Heart right ventricle (tissue), 16 donors: ENCODE measurements at regions not wholly inside any gene's neighbourhood (a gene's known extent, or its start where the extent isn't known, plus 50 kb on each side); places are given as distances from the start of the nearest gene placed in this dataset.

ENCODE experiments used
- ATAC-seq, 8 donors: fragments of 200-7000 bp; cut with Tn5 transposase; one replicate each; pipeline ENCODE4 v1.9.1; 2020; ENCODE audit warnings: mild to moderate bottlenecking in 8 of 8, moderate library complexity in 8 of 8, moderate number of reproducible peaks in 1 of 8
- DNase-seq, 2 donors: peaks; one replicate each; pipeline ENCODE4 v3.0.0-alpha.2; 2020
- H3K27ac ChIP-seq, 10 donors: fragments of 200-600 bp; sonication (generic) in 2 of 10; one replicate each; pipeline versions ENCODE4 v1.5.0 to v1.8.0; 2020 to 2022; ENCODE audit warnings: mild to moderate bottlenecking in 3 of 10
- H3K27me3 ChIP-seq, 7 donors: fragments of 200-600 bp; one replicate each; pipeline ENCODE4 v1.8.0; 2021 to 2022; ENCODE audit warnings: mild to moderate bottlenecking in 2 of 7
- H3K36me3 ChIP-seq, 9 donors: fragments of 200-600 bp; sonication (generic) in 1 of 9; one replicate each; pipeline versions ENCODE4 v1.5.0 to v1.8.0; 2020 to 2022; ENCODE audit warnings: mild to moderate bottlenecking in 2 of 9
- H3K4me1 ChIP-seq, 9 donors: fragments of 200-600 bp; sonication (generic) in 1 of 9; one replicate each; pipeline versions ENCODE4 v1.5.0 to v1.8.0; 2020 to 2022; ENCODE audit warnings: mild to moderate bottlenecking in 4 of 9
- H3K4me3 ChIP-seq, 10 donors: fragments of 200-600 bp; sonication (generic) in 2 of 10; one replicate each; pipeline versions ENCODE4 v1.5.0 to v1.8.0; 2020 to 2022; ENCODE audit warnings: mild to moderate bottlenecking in 7 of 10, moderate library complexity in 2 of 10
- H3K9me3 ChIP-seq, 11 donors: fragments of 200-600 bp in 10 of 11; sonication (generic) in 2 of 11; one replicate each; pipeline versions ENCODE4 v1.5.0 to v1.8.0; 2013 to 2022; ENCODE audit warnings: mild to moderate bottlenecking in 2 of 11, control low read depth in 1 of 11, moderate library complexity in 1 of 11
- WGBS, 2 donors: extraction: QIAGEN DNeasy Blood & Tissue Kit; methylation state at CpG; one replicate each; pipeline ENCODE4 v1.1.7; 2013; ENCODE audit warnings: inconsistent platforms in 1 of 2; 5-methylcytosine and 5-hydroxymethylcytosine counted together
- intact Hi-C, 10 donors: fragments of 100-400 bp; cut with DNase I; formaldehyde crosslinking; loops; one replicate each; pipeline versions ENCODE4 v1.11.1 to v1.14.2; 2022
- TF ChIP-seq, protein P1 (sequence below), 9 donors: fragments of 200-600 bp; sonication (generic) in 2 of 9; IDR thresholded peaks; one replicate each; pipeline versions ENCODE4 v1.5.0 to v1.8.0; 2021 to 2022; ENCODE audit warnings: antibody characterized with exemption in 9 of 9, mild to moderate bottlenecking in 5 of 9, moderate library complexity in 1 of 9
- donor health status: Arrhythmogenic right ventricular cardiomyopathy.
- donor health status: ischemic (EF 13 %, LVEDD 7.1; RV severe dilation, severe dysfunction).
- donor health status: healthy with polysubstance abuse.
- donor health status: DM: no; HTN: yes; CAD: no.
- donor health status: DM: no; HTN: no; CAD: no.
- donor health status: ischemic (EF 25% LVEDD 6.9; RV normal size, moderate dysfunction).
- donor health status: ischemic (EF 25% LVEDD 5.7; RV mildly dilated, moderate dysfunction).
- donor health status: healthy.
- donor health status: DM: yes; HTN: yes; CAD: no.
- donor health status: Ischemic cardiomyopathy.
- donor health status: ischemic (EF 35%, LVEDD 5.7; RV mildly dilated, moderate dysfunction).
- donor health status: nonischemic (EF 11% LVEDD 7.7; RV severe dilation, severe dysfunction).
- donor health status: DM: yes; HTN: yes; CAD: no.
- donor health status: PGD.
- donor health status: ischemic (EF 29% LVEDD 5.4; RV normal size, mild dysfunction).
- donor health status: nonischemic (EF 23%, LVEDD 6.1; RV moderate dilation, normal function).

DNA sequence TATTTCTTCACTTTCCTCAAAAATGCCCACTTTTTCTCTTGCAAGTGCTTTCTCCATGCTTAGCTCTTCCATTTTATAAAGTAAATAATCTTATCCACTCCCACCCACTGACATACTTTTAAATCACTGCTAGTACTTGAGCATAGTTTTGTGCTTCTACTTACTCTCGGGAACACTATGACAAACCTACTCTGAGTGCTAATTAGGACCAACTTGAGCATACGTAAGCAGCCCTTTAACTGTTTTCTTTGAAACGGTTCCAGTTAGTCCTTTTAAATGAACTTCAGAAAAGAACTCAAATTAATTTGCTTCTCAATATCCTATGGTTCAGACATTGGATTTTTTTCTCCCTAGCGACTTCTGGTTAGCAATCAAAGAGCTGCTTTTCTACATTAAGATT is 280.0 kb upstream of the SOX2 start:
- DNase-seq (no peak), ATAC-seq (no peak)
- 68 to 74% methylated on average over 4 of the region's 4 CpGs for WGBS, 2 donors
- no peaks in the 10 kb centered on the region for H3K36me3 ChIP-seq
- H3K4me1 ChIP-seq: no peaks in the 10 kb centered on the region
- H3K9me3 ChIP-seq: no peaks in the 10 kb centered on the region
- no peak overlapping the region for H3K4me3 ChIP-seq
- TF ChIP-seq, protein P1, sequence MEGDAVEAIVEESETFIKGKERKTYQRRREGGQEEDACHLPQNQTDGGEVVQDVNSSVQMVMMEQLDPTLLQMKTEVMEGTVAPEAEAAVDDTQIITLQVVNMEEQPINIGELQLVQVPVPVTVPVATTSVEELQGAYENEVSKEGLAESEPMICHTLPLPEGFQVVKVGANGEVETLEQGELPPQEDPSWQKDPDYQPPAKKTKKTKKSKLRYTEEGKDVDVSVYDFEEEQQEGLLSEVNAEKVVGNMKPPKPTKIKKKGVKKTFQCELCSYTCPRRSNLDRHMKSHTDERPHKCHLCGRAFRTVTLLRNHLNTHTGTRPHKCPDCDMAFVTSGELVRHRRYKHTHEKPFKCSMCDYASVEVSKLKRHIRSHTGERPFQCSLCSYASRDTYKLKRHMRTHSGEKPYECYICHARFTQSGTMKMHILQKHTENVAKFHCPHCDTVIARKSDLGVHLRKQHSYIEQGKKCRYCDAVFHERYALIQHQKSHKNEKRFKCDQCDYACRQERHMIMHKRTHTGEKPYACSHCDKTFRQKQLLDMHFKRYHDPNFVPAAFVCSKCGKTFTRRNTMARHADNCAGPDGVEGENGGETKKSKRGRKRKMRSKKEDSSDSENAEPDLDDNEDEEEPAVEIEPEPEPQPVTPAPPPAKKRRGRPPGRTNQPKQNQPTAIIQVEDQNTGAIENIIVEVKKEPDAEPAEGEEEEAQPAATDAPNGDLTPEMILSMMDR (IDR thresholded peaks at IDR 0.05): no peak
- no peak overlapping the region for H3K27ac ChIP-seq
- intact Hi-C loops: no loop called here
- no peaks in the 10 kb centered on the region for H3K27me3 ChIP-seq

DNA sequence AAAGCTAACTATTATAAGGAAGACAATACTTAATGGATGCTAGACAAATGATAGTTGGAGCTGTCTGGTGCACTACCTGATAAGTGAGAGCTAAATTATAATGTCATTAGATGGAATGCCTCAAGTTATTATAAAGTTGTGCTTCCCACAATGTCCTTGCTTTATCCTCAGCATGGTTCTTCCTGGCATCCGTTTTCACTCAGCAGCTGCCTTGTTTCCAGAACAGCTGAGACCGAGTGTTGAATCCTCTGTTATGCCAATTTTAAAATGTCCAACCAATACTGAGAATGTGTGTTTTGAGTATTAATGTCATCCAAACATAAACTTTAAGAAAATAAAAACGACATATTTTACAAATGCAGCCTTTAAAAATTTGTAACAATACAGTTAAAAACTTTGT is 286.7 kb upstream of the SOX2 start:
- WGBS, 2 donors: 39 to 48% methylated on average over 3 of the region's 3 CpGs
- Histone ChIP-seq H3K36me3 (no peaks in the 10 kb centered on the region), H3K27me3 (no peaks in the 10 kb centered on the region), H3K4me1 (no peaks in the 10 kb centered on the region), H3K27ac (no peak overlapping the region), H3K9me3 (no peaks in the 10 kb centered on the region), H3K4me3 (no peak overlapping the region)
- DNase-seq: no peak
- ATAC-seq: no peak
- TF ChIP-seq, protein P1 (IDR thresholded peaks at IDR 0.05): no peak
- intact Hi-C loops: no loop called here

DNA sequence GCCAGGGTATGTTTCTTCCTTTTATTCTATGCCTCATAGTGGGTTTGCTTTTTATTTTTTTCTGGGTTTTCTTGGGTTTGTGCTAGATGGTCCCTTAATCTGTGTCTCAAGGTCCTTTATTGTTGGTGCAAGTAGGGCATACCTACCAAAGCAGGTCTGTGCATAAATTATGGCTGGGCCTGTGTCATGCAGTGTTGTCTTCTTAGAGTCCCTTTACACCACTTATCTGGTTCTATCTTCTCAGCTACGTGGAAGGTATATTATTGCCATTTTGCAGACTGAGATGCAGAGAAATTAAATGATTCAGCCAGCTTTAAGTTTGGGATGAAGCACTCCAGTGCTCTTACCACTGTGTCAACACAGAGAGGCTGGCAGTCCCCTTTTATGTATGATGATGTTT is 293.5 kb upstream of the SOX2 start:
- no peak overlapping the region for H3K27ac ChIP-seq
- WGBS, 2 donors: 29 to 37% methylated on average over 1 of the region's 1 CpG
- no peak for ATAC-seq

DNA sequence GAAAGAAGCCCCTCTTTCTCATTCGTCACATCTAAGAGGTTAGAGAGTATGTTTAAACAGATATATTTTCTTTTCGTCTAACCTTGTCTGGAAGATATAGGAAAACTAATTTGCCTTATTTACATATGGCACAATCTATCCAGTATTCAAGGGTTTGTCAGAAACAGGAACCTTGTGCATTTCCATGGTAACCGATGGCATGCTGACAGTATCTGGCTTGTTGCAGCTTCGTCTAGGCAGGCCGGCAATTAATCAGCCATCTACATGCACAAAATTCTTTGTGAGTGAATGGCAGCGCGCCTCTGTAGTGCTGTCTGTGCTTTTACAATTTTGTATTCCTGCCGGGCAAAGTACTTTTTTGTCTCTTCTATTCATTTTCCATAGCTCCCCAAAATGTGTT is 294.0 kb upstream of the SOX2 start:
- no peak overlapping the region for H3K27ac ChIP-seq
- DNase-seq (no peak), ATAC-seq (no peak)
- H3K4me1 ChIP-seq: no peaks in the 10 kb centered on the region
- TF ChIP-seq, protein P1 (IDR thresholded peaks at IDR 0.05): no peak
- no peak overlapping the region for H3K4me3 ChIP-seq
- intact Hi-C loops: no loop called here
- 42 to 51% methylated on average over 8 of the region's 8 CpGs for WGBS, 2 donors
- H3K36me3 ChIP-seq: no peaks in the 10 kb centered on the region
- no peaks in the 10 kb centered on the region for H3K9me3 ChIP-seq
- no peaks in the 10 kb centered on the region for H3K27me3 ChIP-seq

More for the DNA sequence above, 293.5 kb upstream of the SOX2 start:
- Histone ChIP-seq H3K27me3 (no peaks in the 10 kb centered on the region), H3K4me1 (no peaks in the 10 kb centered on the region), H3K4me3 (no peak overlapping the region), H3K36me3 (no peaks in the 10 kb centered on the region), H3K9me3 (no peaks in the 10 kb centered on the region)
- TF ChIP-seq, protein P1 (IDR thresholded peaks at IDR 0.05): no peak
- no peak for DNase-seq
- intact Hi-C loops: no loop called here

- intact Hi-C loops: no loop called here
- TF ChIP-seq, protein P1 (IDR thresholded peaks at IDR 0.05): no peak
- Histone ChIP-seq H3K9me3 (peaks cover 0 to 3% (median 0%) of the 10 kb centered on the region in 11 donors), H3K4me1 (no peaks in the 10 kb centered on the region), H3K36me3 (no peaks in the 10 kb centered on the region), H3K4me3 (no peak overlapping the region), H3K27ac (no peak overlapping the region), H3K27me3 (no peaks in the 10 kb centered on the region)
- ATAC-seq (no peak), DNase-seq (no peak)
- 94 to 97% methylated on average over 4 of the region's 4 CpGs for WGBS, 2 donors
Measured at GRCh38 chr3:181410870-181411269, 300.9 kb upstream of the SOX2 start.
